Omental fat pad (tissue), 3 donors: ENCODE measurements at regions not wholly inside any gene's neighbourhood (a gene's known extent, or its start where the extent isn't known, plus 50 kb on each side); places are given as distances from the start of the nearest gene placed in this dataset.

Source experiments
- ATAC-seq: fragments of 150-250 bp; one replicate; pipeline ENCODE4 v1.9.1; 2016; ENCODE audit warnings: mild to moderate bottlenecking, moderate library complexity; ENCODE audit not compliant: low FRiP score
- DNase-seq: peaks from one replicate; pipeline ENCODE4 v3.0.0-alpha.2; 2019; ENCODE audit warnings: low spot score
- TF ChIP-seq, protein P1 (sequence below), 3 donors: fragments of 450-650 bp; IDR thresholded peaks; one replicate each; pipeline ENCODE4 v1.5.1; 2016 to 2017; ENCODE audit warnings: antibody characterized with exemption in 3 of 3, mild to moderate bottlenecking in 3 of 3, moderate library complexity in 2 of 3

DNA sequence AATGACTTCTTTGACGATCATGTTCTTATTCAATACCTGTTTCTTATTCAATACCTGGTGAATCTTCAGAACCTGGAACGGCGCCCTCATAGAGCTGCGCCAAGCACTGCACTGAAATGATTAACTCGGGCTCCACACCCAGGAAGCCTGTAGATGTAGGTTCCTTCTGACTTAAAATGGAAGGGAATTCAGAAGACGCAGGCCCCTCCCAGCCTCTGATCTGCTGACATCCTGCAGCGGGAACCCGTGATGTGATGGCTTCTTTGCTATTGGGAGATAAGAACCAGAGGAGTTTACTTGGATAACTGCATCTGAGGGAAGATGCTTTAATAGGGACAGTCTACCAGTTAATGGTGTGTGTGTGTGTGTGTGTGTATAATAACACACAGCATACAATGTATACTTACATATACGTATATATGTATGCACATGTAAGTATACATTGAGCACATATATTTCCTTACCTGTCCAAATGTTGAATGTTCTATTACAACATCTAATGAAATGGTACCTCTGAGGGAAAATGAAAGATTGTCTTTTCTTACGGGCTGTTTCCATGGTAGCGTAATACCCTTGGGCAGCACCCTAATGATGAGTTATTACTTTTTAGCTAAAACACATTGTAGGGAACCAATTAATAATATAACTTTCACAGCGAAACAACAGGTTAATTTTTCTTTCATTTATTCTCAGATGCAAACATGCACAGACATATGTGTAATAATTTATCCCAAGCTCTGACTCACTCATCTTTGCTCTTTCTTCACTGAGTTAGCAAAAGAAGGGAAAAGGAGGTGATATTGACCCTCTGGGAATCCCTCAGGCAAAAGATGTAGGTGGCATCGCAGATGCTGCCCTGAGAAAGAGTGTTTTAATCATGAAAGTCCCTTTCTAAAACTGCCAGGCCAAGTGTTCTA lies 379.8 kb downstream of the SIPA1L2 start:
- TF ChIP-seq, protein P1, sequence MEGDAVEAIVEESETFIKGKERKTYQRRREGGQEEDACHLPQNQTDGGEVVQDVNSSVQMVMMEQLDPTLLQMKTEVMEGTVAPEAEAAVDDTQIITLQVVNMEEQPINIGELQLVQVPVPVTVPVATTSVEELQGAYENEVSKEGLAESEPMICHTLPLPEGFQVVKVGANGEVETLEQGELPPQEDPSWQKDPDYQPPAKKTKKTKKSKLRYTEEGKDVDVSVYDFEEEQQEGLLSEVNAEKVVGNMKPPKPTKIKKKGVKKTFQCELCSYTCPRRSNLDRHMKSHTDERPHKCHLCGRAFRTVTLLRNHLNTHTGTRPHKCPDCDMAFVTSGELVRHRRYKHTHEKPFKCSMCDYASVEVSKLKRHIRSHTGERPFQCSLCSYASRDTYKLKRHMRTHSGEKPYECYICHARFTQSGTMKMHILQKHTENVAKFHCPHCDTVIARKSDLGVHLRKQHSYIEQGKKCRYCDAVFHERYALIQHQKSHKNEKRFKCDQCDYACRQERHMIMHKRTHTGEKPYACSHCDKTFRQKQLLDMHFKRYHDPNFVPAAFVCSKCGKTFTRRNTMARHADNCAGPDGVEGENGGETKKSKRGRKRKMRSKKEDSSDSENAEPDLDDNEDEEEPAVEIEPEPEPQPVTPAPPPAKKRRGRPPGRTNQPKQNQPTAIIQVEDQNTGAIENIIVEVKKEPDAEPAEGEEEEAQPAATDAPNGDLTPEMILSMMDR (IDR thresholded peaks at IDR 0.05), result no peak
- no peak for DNase-seq

DNA sequence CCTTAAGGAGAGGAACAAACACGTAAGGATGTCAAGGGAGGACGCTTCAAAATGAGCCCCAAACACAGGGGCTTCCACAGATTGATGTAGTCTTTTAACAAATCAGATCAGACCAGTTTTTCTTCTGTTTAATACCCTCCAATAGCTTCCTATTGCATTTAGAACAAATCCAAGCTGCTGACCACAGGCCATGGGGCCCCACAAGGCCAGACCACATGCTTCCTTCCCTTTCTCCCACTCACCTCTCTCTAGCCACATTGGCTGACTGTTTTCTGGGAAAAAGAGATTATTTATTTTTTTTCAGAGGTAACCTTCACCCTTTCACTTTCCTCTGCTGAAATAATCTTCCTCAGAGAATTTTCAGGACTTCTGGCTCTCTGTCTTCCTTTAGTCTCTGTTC lies 380.6 kb downstream of the SIPA1L2 start:
- DNase-seq (no peak), ATAC-seq (no peak)
- TF ChIP-seq, protein P1 (IDR thresholded peaks at IDR 0.05), result no peak

More for the DNA sequence above, 379.8 kb downstream of the SIPA1L2 start:
- no peak for ATAC-seq

- ATAC-seq, result no peak
- TF ChIP-seq, protein P1 (IDR thresholded peaks at IDR 0.05), result no peak
- no peak for DNase-seq
Observed at GRCh38 chr1:232248276-232248820, 381.6 kb downstream of the SIPA1L2 start.

GRCh38 chr1:232247669-232248068 lies 382.3 kb downstream of the SIPA1L2 start:
- ATAC-seq, result no peak
- DNase-seq, result no peak
- TF ChIP-seq, protein P1 (IDR thresholded peaks at IDR 0.05), result no peak

- TF ChIP-seq, protein P1 (IDR thresholded peaks at IDR 0.05), result no peak
- DNase-seq (no peak), ATAC-seq (no peak)
Observed at GRCh38 chr1:232244426-232244825, 385.5 kb downstream of the SIPA1L2 start.

DNA sequence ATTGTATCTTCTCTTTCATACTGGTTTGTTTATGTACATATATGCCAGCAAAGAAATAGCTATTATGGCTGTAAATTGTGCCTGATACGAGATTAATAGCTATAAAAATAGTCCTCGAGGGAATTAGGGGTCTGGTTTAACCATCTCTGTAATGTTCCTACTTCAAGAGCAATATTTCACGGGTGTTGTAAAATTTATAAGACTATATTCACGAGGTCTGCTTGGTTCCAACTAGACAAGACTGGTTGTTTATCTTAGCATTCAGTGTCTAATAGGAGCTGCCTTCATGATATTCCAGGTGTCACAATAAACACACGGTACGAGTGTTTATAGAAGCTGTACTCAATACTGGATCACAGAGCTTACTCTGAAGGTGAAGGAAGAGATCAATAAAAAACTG lies 389.9 kb downstream of the SIPA1L2 start:
- TF ChIP-seq, protein P1 (IDR thresholded peaks at IDR 0.05), result no peak
- DNase-seq (no peak), ATAC-seq (no peak)

DNA sequence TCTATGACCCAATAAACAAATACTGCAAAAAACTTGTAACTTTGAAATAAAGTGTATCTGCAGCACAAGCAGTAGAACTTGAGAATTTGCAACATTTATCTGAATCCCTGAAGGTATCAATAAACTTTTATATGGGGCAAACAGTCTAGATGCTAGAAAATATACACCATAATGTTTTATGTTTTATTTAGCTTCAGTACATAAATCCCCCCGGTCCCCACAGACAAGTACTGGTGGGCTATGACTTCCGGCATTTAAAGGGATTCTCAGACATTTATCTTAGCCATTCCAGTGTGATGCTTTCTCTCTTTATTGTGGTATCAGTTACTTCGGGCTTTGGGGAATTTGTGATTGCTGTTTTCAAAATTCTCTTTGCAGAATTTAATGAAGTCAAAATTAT lies 390.4 kb downstream of the SIPA1L2 start:
- ATAC-seq (no peak), DNase-seq (no peak)
- TF ChIP-seq, protein P1 (IDR thresholded peaks at IDR 0.05), result no peak
